ENCODE measurements at regions not wholly inside any gene's neighbourhood (a gene's known extent, or its start where the extent isn't known, plus 50 kb on each side); places are given as distances from the start of the nearest gene placed in this dataset.

GRCh38 chr11:116614306-116615210 lies 158.2 kb downstream of the BUD13 start:
- Mint-ChIP-seq H3K27ac (no peak overlapping the region), H3K4me1 (no peaks in the 10 kb centered on the region), H3K9me3 (peaks cover 25% of the 10 kb centered on the region), H3K4me3 (no peak overlapping the region), H3K36me3 (ENCODE audit: low read depth) (no peaks in the 10 kb centered on the region), H3K27me3 (ENCODE audit: low read depth) (peaks cover 45% of the 10 kb centered on the region)
- no peak for TF ChIP-seq CTCF (IDR thresholded peaks at IDR 0.05; ENCODE audit: unreplicated experiment in 3 of 3)

- Mint-ChIP-seq H3K9me3 (peaks cover 24% of the 10 kb centered on the region), H3K36me3 (ENCODE audit: low read depth) (no peaks in the 10 kb centered on the region), H3K27ac (no peak overlapping the region), H3K4me1 (no peaks in the 10 kb centered on the region), H3K4me3 (no peak overlapping the region), H3K27me3 (ENCODE audit: low read depth) (peaks cover 48% of the 10 kb centered on the region)
- TF ChIP-seq CTCF (IDR thresholded peaks at IDR 0.05; ENCODE audit: unreplicated experiment in 3 of 3), result no peak
These were observed 159.4 kb downstream of the BUD13 start for GRCh38 chr11:116613206-116613875.

- H3K27ac Mint-ChIP-seq, result no peak overlapping the region
- no peaks in the 10 kb centered on the region for H3K36me3 Mint-ChIP-seq (ENCODE audit: low read depth)
- no peak for TF ChIP-seq CTCF (IDR thresholded peaks at IDR 0.05; ENCODE audit: unreplicated experiment in 3 of 3)
- H3K4me3 Mint-ChIP-seq, result no peak overlapping the region
- H3K4me1 Mint-ChIP-seq, result no peaks in the 10 kb centered on the region
- H3K9me3 Mint-ChIP-seq, result peaks cover 20% of the 10 kb centered on the region
- H3K27me3 Mint-ChIP-seq (ENCODE audit: low read depth), result peaks cover 48% of the 10 kb centered on the region
These were observed 160.7 kb downstream of the BUD13 start for GRCh38 chr11:116611998-116612620.

- Mint-ChIP-seq H3K36me3 (ENCODE audit: low read depth) (no peaks in the 10 kb centered on the region), H3K9me3 (peaks cover 10% of the 10 kb centered on the region), H3K4me1 (no peaks in the 10 kb centered on the region), H3K4me3 (no peak overlapping the region), H3K27ac (no peak overlapping the region), H3K27me3 (ENCODE audit: low read depth) (peaks cover 57% of the 10 kb centered on the region)
- no peak for TF ChIP-seq CTCF (IDR thresholded peaks at IDR 0.05; ENCODE audit: unreplicated experiment in 3 of 3)
These were observed 162.6 kb downstream of the BUD13 start for GRCh38 chr11:116610190-116610589.

GRCh38 chr11:116607027-116607426 lies 165.8 kb downstream of the BUD13 start:
- Mint-ChIP-seq H3K27ac (no peak overlapping the region), H3K9me3 (peaks cover 8% of the 10 kb centered on the region), H3K4me1 (peaks cover 10% of the 10 kb centered on the region), H3K4me3 (no peak overlapping the region), H3K27me3 (ENCODE audit: low read depth) (peaks cover 44% of the 10 kb centered on the region), H3K36me3 (ENCODE audit: low read depth) (no peaks in the 10 kb centered on the region)
- no peak for TF ChIP-seq CTCF (IDR thresholded peaks at IDR 0.05; ENCODE audit: unreplicated experiment in 3 of 3)
